ENCODE measurements at regions not wholly inside any gene's neighbourhood (a gene's known extent, or its start where the extent isn't known, plus 50 kb on each side); places are given as distances from the start of the nearest gene placed in this dataset.

GRCh38 chr5:53173083-53173482 lies 63.5 kb upstream of the MOCS2 start:
- H3K36me3 ChIP-seq = no peaks in the 10 kb centered on the region
- intact Hi-C loops (cut with DNase I) = no loop called here
- DNase-seq (no peak), ATAC-seq (no peak), FAIRE-seq (no peak)
- H3K27me3 ChIP-seq = no peaks in the 10 kb centered on the region
- 63 to 67% methylated on average over 8 of the region's 8 CpGs for WGBS, 2 donors
- no peak overlapping the region for H3K27ac ChIP-seq
- H3K4me1 ChIP-seq = no peaks in the 10 kb centered on the region
- TF ChIP-seq, protein P1, sequence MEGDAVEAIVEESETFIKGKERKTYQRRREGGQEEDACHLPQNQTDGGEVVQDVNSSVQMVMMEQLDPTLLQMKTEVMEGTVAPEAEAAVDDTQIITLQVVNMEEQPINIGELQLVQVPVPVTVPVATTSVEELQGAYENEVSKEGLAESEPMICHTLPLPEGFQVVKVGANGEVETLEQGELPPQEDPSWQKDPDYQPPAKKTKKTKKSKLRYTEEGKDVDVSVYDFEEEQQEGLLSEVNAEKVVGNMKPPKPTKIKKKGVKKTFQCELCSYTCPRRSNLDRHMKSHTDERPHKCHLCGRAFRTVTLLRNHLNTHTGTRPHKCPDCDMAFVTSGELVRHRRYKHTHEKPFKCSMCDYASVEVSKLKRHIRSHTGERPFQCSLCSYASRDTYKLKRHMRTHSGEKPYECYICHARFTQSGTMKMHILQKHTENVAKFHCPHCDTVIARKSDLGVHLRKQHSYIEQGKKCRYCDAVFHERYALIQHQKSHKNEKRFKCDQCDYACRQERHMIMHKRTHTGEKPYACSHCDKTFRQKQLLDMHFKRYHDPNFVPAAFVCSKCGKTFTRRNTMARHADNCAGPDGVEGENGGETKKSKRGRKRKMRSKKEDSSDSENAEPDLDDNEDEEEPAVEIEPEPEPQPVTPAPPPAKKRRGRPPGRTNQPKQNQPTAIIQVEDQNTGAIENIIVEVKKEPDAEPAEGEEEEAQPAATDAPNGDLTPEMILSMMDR (IDR thresholded peaks at IDR 0.05) = no peak
- H3K4me3 ChIP-seq = no peak overlapping the region
- H3K9me3 ChIP-seq = no peaks in the 10 kb centered on the region

DNA sequence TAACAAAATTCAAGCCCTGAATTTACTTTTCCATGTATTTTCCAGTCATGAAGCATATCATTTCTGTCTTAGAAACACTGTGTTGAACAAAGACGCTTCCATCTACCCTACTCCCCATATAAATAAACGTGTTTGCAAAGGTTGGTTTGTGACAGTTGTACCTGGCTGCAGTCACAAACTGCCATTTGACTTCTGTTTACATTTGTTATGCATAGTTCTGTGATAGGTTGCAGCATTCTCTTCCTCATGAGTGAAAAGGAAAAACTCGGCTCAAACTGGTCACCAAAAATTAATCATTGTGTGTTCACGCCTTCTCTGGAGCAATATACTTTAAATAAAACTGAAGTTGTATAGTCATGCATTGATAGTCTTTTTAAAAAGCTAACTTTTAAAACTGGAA lies 69.3 kb upstream of the MOCS2 start:
- Histone ChIP-seq H3K9me3 (no peaks in the 10 kb centered on the region), H3K27me3 (no peaks in the 10 kb centered on the region), H3K27ac (no peak overlapping the region), H3K36me3 (no peaks in the 10 kb centered on the region), H3K4me1 (no peaks in the 10 kb centered on the region), H3K4me3 (no peak overlapping the region)
- WGBS, 2 donors = 30 to 33% methylated on average over 4 of the region's 4 CpGs
- TF ChIP-seq, protein P1 (IDR thresholded peaks at IDR 0.05) = no peak
- ATAC-seq (no peak), FAIRE-seq (peak; percentile 13), DNase-seq (no peak)
- intact Hi-C loops (cut with DNase I) = no loop called here

GRCh38 chr5:53179691-53180090 lies 70.1 kb upstream of the MOCS2 start:
- no peak for ATAC-seq
- Histone ChIP-seq H3K4me1 (no peaks in the 10 kb centered on the region), H3K36me3 (no peaks in the 10 kb centered on the region), H3K9me3 (no peaks in the 10 kb centered on the region), H3K27me3 (no peaks in the 10 kb centered on the region), H3K4me3 (no peak overlapping the region), H3K27ac (no peak overlapping the region)
- 86% methylated on average over 4 of the region's 4 CpGs for WGBS, 2 donors
- no peak for DNase-seq
- no peak for FAIRE-seq
- intact Hi-C loops (cut with DNase I) = no loop called here
- TF ChIP-seq, protein P1 (IDR thresholded peaks at IDR 0.05) = no peak

- no peaks in the 10 kb centered on the region for H3K36me3 ChIP-seq
- intact Hi-C loops (cut with DNase I) = no loop called here
- H3K27me3 ChIP-seq = no peaks in the 10 kb centered on the region
- WGBS, 2 donors = 81% methylated on average over 5 of the region's 5 CpGs
- FAIRE-seq = no peak
- H3K4me1 ChIP-seq = no peaks in the 10 kb centered on the region
- TF ChIP-seq, protein P1 (IDR thresholded peaks at IDR 0.05) = no peak
- no peak for ATAC-seq
- H3K27ac ChIP-seq = no peak overlapping the region
- H3K9me3 ChIP-seq = no peaks in the 10 kb centered on the region
- DNase-seq = no peak
- no peak overlapping the region for H3K4me3 ChIP-seq
Measured at GRCh38 chr5:53180538-53180937, 71.0 kb upstream of the MOCS2 start.

DNA sequence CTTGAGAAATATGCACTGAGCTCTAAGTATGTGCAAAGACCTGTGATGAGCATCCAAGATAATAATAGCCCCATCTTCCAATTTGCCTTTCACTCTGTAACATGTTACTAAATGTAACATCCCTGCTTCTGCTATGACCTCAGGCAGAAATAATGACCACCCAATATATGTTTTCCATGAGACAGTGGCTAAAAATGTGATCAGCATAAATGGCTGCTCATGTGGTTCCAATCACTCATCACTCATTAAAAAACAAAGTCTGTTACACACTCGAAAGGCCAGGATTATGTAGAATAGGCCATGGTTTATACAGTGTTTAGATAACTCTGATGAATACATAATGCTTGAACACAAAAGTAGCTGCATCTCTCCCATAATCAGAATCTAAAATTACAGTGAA lies 71.4 kb upstream of the MOCS2 start:
- TF ChIP-seq, protein P1 (IDR thresholded peaks at IDR 0.05) = no peak
- Histone ChIP-seq H3K4me1 (no peaks in the 10 kb centered on the region), H3K27me3 (no peaks in the 10 kb centered on the region), H3K36me3 (no peaks in the 10 kb centered on the region), H3K9me3 (no peaks in the 10 kb centered on the region), H3K27ac (no peak overlapping the region), H3K4me3 (no peak overlapping the region)
- intact Hi-C loops (cut with DNase I) = no loop called here
- ATAC-seq (no peak), DNase-seq (no peak), FAIRE-seq (no peak)
- WGBS, 2 donors = 74 to 79% methylated on average over 1 of the region's 1 CpG
